ENCODE measurements at regions not wholly inside any gene's neighbourhood (a gene's known extent, or its start where the extent isn't known, plus 50 kb on each side); places are given as distances from the start of the nearest gene placed in this dataset.

DNA sequence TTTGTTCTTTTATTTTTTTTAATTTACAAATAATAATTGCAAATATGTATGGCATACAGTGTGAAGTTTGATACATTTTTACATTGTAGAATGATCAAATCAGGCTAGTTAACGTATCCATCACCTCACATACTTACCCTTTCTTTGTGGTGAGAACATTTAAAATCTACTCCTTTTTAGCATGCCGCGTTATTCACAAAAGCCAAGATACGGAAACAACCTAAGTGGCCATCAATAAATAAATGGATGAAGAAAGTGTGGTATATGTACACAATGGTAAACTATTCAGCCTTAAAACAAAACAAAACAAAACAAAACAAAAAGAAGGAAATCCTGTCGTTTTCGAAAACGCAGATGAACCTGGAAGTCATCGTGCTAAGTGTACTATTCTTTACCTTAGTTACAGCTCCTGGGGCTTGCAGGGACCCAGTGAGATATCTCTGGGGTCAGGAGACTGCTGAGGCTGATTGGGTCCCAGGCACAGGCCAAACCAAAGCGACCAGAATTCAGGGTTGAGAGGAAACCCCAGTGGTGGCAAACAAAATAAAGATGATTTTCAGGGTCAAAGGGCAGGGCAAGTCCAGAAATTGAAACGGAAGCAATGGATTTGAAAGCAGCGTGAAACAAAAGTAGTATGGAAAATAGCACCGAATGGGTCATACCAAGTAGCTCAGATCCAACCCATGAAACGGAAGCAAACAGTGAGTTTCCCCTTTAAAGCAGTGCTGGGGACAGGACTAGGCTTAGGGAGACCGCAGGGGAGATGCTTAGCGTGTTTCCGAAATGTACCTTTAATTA lies 188.2 kb downstream of the PLPP3 start:
- no peak for TF ChIP-seq ZSCAN20 (CRISPR knock-in tag; IDR thresholded peaks at IDR 0.05)
- no peak for TF ChIP-seq CBX8 (IDR thresholded peaks at IDR 0.05)
- TF ChIP-seq, protein P1, sequence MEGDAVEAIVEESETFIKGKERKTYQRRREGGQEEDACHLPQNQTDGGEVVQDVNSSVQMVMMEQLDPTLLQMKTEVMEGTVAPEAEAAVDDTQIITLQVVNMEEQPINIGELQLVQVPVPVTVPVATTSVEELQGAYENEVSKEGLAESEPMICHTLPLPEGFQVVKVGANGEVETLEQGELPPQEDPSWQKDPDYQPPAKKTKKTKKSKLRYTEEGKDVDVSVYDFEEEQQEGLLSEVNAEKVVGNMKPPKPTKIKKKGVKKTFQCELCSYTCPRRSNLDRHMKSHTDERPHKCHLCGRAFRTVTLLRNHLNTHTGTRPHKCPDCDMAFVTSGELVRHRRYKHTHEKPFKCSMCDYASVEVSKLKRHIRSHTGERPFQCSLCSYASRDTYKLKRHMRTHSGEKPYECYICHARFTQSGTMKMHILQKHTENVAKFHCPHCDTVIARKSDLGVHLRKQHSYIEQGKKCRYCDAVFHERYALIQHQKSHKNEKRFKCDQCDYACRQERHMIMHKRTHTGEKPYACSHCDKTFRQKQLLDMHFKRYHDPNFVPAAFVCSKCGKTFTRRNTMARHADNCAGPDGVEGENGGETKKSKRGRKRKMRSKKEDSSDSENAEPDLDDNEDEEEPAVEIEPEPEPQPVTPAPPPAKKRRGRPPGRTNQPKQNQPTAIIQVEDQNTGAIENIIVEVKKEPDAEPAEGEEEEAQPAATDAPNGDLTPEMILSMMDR (IDR thresholded peaks at IDR 0.05), result no peak
- POLR2A ChIA-PET, result no interaction called here
- DNase-seq (ENCODE audit: low read depth in 1 of 2, low spot score in 1 of 2), result no peak
- no peaks in the 10 kb centered on the region for H3K9me3 ChIP-seq
- FAIRE-seq, result no peak
- no peaks in the 10 kb centered on the region for H3K4me1 ChIP-seq
- no peak overlapping the region for H3K4me3 ChIP-seq
- no peak for ATAC-seq
- H3K4me2 ChIP-seq, result no peak overlapping the region
- CTCF ChIA-PET, result no interaction called here
- H3K27ac ChIP-seq, result no peak overlapping the region
- 88% methylated on average over 16 of the region's 16 CpGs for WGBS (ENCODE audit: missing lambda C conversion rate)

DNA sequence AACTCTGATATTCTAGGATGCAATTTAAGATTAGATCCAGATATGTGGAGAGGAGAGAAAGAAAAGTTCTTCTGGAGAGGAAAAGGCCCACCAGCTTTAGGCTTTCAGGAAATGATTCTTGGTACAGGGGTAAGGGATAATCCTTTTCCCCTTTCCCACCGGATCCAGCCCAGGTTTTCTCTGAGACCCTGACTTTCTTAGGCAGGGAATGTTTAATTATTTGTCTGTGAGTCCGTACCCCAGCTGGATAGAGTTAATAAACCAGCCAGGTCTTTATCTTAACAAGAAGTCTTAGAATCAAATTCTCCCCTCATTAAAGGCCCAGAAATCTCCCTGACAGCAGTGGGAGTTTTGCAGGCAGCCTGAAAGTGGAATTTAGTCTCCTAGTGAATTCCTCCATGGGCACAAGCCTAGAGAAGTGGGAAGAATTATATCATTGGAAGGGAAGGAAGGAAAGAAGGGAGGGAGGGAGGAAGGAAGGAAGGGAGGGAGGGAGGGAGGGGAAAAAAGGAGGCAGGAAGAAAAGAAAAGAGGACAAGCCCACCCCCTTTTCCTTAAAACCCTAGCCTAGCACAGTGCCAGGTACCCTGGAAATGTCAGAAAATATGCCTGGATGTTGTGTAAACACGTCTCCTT lies 189.0 kb downstream of the PLPP3 start:
- CTCF ChIA-PET, result no interaction called here
- H3K27ac ChIP-seq, result 0 out of 6 replicates have a peak overlapping the region, but pooled peaks of 1 of the 2 experiments have one; percentile 11
- ATAC-seq (no peak), DNase-seq (ENCODE audit: low read depth in 1 of 2, low spot score in 1 of 2) (no peak), FAIRE-seq (no peak)
- 53% methylated on average over 3 of the region's 3 CpGs for WGBS (ENCODE audit: missing lambda C conversion rate)
- H3K4me3 ChIP-seq, result no peak overlapping the region
- no peaks in the 10 kb centered on the region for H3K4me1 ChIP-seq
- H3K9me3 ChIP-seq, result no peaks in the 10 kb centered on the region
- 0 out of 3 replicates have a peak overlapping the region, but pooled peaks have one; percentile 20 for H3K4me2 ChIP-seq
- POLR2A ChIA-PET, result no interaction called here
- TF ChIP-seq ZFP36 (IDR thresholded peaks at IDR 0.05; ENCODE audit: borderline replicate concordance, partially characterized antibody), result no peak
- no peak for TF ChIP-seq HOXA7 (CRISPR knock-in tag; IDR thresholded peaks at IDR 0.05)
- TF ChIP-seq RFX5 (IDR thresholded peaks at IDR 0.05), result no peak
- TF ChIP-seq CEBPB (IDR thresholded peaks at IDR 0.05), result no peak
- no peak for TF ChIP-seq EHF (CRISPR knock-in tag; IDR thresholded peaks at IDR 0.05)
- no peak for TF ChIP-seq CBX2 (IDR thresholded peaks at IDR 0.05; ENCODE audit: borderline replicate concordance, low read depth)
- TF ChIP-seq FOSB (CRISPR knock-in tag; IDR thresholded peaks at IDR 0.05), result no peak
- no peak for TF ChIP-seq KDM1A (IDR thresholded peaks at IDR 0.05; ENCODE audit: low read depth)
- no peak for TF ChIP-seq TP53 (CRISPR knock-in tag; IDR thresholded peaks at IDR 0.05)
- no peak for TF ChIP-seq MYC (IDR thresholded peaks at IDR 0.05; ENCODE audit: borderline replicate concordance, low read length)
- TF ChIP-seq, protein P2, sequence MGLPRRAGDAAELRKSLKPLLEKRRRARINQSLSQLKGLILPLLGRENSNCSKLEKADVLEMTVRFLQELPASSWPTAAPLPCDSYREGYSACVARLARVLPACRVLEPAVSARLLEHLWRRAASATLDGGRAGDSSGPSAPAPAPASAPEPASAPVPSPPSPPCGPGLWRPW (IDR thresholded peaks at IDR 0.05), result no peak
- TF ChIP-seq SMC3 (IDR thresholded peaks at IDR 0.05), result no peak
- no peak for TF ChIP-seq GATA3 (IDR thresholded peaks at IDR 0.05; ENCODE audit: borderline replicate concordance)

DNA sequence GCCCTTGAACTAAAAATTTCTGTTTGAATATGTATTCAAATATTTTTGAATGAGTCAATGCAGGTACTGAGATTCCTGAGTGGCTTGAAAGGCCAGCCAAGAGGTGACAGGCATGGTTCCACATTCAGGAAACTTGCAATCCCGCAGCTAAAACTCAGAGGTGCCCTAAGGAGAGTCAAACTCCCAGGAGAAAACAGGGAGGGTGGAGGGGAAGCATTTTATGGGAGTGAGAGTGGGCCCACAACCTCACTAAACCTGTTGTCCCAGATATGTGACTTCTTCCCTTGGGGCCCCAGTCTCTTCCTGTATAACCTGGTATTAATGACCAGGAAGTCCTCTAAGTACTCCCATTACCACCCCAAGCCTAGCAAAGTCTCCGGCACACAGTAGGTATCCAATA lies 189.6 kb downstream of the PLPP3 start:
- Histone ChIP-seq H3K27ac (no peak overlapping the region), H3K4me1 (no peaks in the 10 kb centered on the region), H3K4me2 (no peak overlapping the region), H3K9me3 (no peaks in the 10 kb centered on the region), H3K4me3 (no peak overlapping the region)
- TF ChIP-seq, protein P3, sequence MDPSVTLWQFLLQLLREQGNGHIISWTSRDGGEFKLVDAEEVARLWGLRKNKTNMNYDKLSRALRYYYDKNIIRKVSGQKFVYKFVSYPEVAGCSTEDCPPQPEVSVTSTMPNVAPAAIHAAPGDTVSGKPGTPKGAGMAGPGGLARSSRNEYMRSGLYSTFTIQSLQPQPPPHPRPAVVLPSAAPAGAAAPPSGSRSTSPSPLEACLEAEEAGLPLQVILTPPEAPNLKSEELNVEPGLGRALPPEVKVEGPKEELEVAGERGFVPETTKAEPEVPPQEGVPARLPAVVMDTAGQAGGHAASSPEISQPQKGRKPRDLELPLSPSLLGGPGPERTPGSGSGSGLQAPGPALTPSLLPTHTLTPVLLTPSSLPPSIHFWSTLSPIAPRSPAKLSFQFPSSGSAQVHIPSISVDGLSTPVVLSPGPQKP (IDR thresholded peaks at IDR 0.05; ENCODE audit: low read depth, low read length), result no peak
- TF ChIP-seq NR3C1 (IDR thresholded peaks at IDR 0.05), result no peak
- no peak for TF ChIP-seq PHF8 (IDR thresholded peaks at IDR 0.05; ENCODE audit: borderline replicate concordance, low read depth)
- ChIA-PET POLR2A (no interaction called here), CTCF (no interaction called here)
- no peak for FAIRE-seq
- ATAC-seq, result no peak
- WGBS (ENCODE audit: missing lambda C conversion rate), result 81% methylated on average over 2 of the region's 2 CpGs
- DNase-seq (ENCODE audit: low read depth in 1 of 2, low spot score in 1 of 2), result no peak
